WTC11 (cell line): ENCODE measurements at regions not wholly inside any gene's neighbourhood (a gene's known extent, or its start where the extent isn't known, plus 50 kb on each side); places are given as distances from the start of the nearest gene placed in this dataset.

Source experiments
- ATAC-seq: fragments of 200-7000 bp; cut with Tn5 transposase; 2 replicates; pipeline ENCODE4 v1.10.0; 2021; ENCODE audit warnings: mild to moderate bottlenecking, moderate library complexity
- CTCF ChIA-PET: fragments of 300-600 bp; sonication (Branson Sonifier 250); formaldehyde crosslinking; loops from one replicate; lab custom pipeline; 2021; ENCODE audit warnings: antibody characterized with exemption; lab: Charles Lee
- POLR2A ChIA-PET: fragments of 350-600 bp; sonication (Branson Sonifier 250); formaldehyde crosslinking; loops from one replicate; lab custom pipeline; 2021; ENCODE audit warnings: antibody characterized with exemption; lab: Charles Lee
- DNase-seq: peaks from one replicate; pipeline ENCODE4 v3.0.0; 2021; ENCODE audit warnings: low spot score
- H3K27ac Mint-ChIP-seq: 2 replicates; pipeline ENCODE4 v1.8.0; 2021; ENCODE audit warnings: mixed read lengths
- H3K27me3 Mint-ChIP-seq: 2 replicates; pipeline ENCODE4 v1.8.0; 2021; ENCODE audit warnings: low read depth, mild to moderate bottlenecking, moderate library complexity, mixed read lengths
- H3K36me3 Mint-ChIP-seq: 2 replicates; pipeline ENCODE4 v1.8.0; 2021; ENCODE audit warnings: mixed read lengths
- H3K4me1 Mint-ChIP-seq: 2 replicates; pipeline ENCODE4 v1.8.0; 2022; ENCODE audit warnings: mixed read lengths
- H3K4me3 Mint-ChIP-seq: 2 replicates; pipeline ENCODE4 v1.8.0; 2021; ENCODE audit warnings: mild to moderate bottlenecking, moderate library complexity, mixed read lengths
- H3K9me3 Mint-ChIP-seq: 2 replicates; pipeline ENCODE4 v1.8.0; 2021; ENCODE audit warnings: mixed read lengths
- ATF3 ChIP-seq: sonication (generic); formaldehyde crosslinking; conservative IDR thresholded peaks from 2 replicates; pipeline ENCODE4 v1.8.1; 2022; ENCODE audit warnings: mild to moderate bottlenecking, missing genetic modification reagents
- ATF6 ChIP-seq: sonication (generic); formaldehyde crosslinking; IDR thresholded peaks from 2 replicates; pipeline ENCODE4 v1.8.1; 2023; ENCODE audit warnings: mild to moderate bottlenecking, missing genetic modification reagents
- CREB1 ChIP-seq: sonication (generic); formaldehyde crosslinking; IDR thresholded peaks from 2 replicates; pipeline ENCODE4 v1.8.0; 2023; ENCODE audit warnings: mild to moderate bottlenecking, missing genetic modification reagents
- ESRRA ChIP-seq: sonication (generic); formaldehyde crosslinking; IDR thresholded peaks from 2 replicates; pipeline ENCODE4 v1.8.1; 2022; ENCODE audit warnings: mild to moderate bottlenecking, missing genetic modification reagents, borderline replicate concordance
- ETV6 ChIP-seq: sonication (generic); formaldehyde crosslinking; IDR thresholded peaks from 2 replicates; pipeline ENCODE4 v1.8.1; 2022; ENCODE audit warnings: mild to moderate bottlenecking, missing genetic modification reagents
- FOXJ3 ChIP-seq: sonication (generic); formaldehyde crosslinking; IDR thresholded peaks from 2 replicates; pipeline ENCODE4 v1.9.0; 2021; ENCODE audit warnings: missing genetic modification reagents, mild to moderate bottlenecking, borderline replicate concordance
- IRF1 ChIP-seq: sonication (generic); formaldehyde crosslinking; IDR thresholded peaks from 2 replicates; pipeline ENCODE4 v1.8.0; 2023; ENCODE audit warnings: missing genetic modification reagents
- JAZF1 ChIP-seq: fragments of 250-450 bp; sonication (Bioruptor Pico); IDR thresholded peaks from 2 replicates; pipeline ENCODE4 v1.9.0; 2021; ENCODE audit warnings: moderate library complexity, mild to moderate bottlenecking, inconsistent platforms
- JUN ChIP-seq: sonication (generic); formaldehyde crosslinking; IDR thresholded peaks from 2 replicates; pipeline ENCODE4 v1.8.0; 2023; ENCODE audit warnings: mild to moderate bottlenecking, missing genetic modification reagents
- MAX ChIP-seq: sonication (generic); formaldehyde crosslinking; IDR thresholded peaks from 2 replicates; pipeline ENCODE4 v1.8.0; 2022; ENCODE audit warnings: mild to moderate bottlenecking, missing genetic modification reagents
- PRRX2 ChIP-seq: fragments of 250-450 bp; sonication (Bioruptor Pico); IDR thresholded peaks from 2 replicates; pipeline ENCODE4 v1.8.0; 2021; ENCODE audit warnings: mild to moderate bottlenecking
- RORB ChIP-seq: fragments of 250-450 bp; sonication (Bioruptor Pico); IDR thresholded peaks from 2 replicates; pipeline ENCODE4 v1.9.0; 2021; ENCODE audit warnings: mild to moderate bottlenecking
- SMAD4 ChIP-seq: sonication (generic); formaldehyde crosslinking; IDR thresholded peaks from 2 replicates; pipeline ENCODE4 v1.8.0; 2022; ENCODE audit warnings: mild to moderate bottlenecking, missing genetic modification reagents
- TCF7 ChIP-seq: sonication (generic); formaldehyde crosslinking; IDR thresholded peaks from 2 replicates; pipeline ENCODE4 v1.8.0; 2022; ENCODE audit warnings: mild to moderate bottlenecking, low read depth, missing genetic modification reagents, moderate library complexity
- TEAD1 ChIP-seq: sonication (generic); formaldehyde crosslinking; IDR thresholded peaks from 2 replicates; pipeline ENCODE4 v1.8.0; 2022; ENCODE audit warnings: mild to moderate bottlenecking, missing genetic modification reagents
- TEAD4 ChIP-seq: sonication (generic); formaldehyde crosslinking; IDR thresholded peaks from 2 replicates; pipeline ENCODE4 v1.8.0; 2022; ENCODE audit warnings: mild to moderate bottlenecking, missing genetic modification reagents
- USF1 ChIP-seq: sonication (generic); formaldehyde crosslinking; IDR thresholded peaks from 2 replicates; pipeline ENCODE4 v1.8.0; 2022; ENCODE audit warnings: mild to moderate bottlenecking, missing genetic modification reagents
- ZNF281 ChIP-seq: sonication (generic); formaldehyde crosslinking; IDR thresholded peaks from 2 replicates; pipeline ENCODE4 v1.8.0; 2023; ENCODE audit warnings: mild to moderate bottlenecking, missing genetic modification reagents
- ZNF512 ChIP-seq: sonication (generic); formaldehyde crosslinking; IDR thresholded peaks from 2 replicates; pipeline ENCODE4 v1.8.1; 2022; ENCODE audit warnings: missing genetic modification reagents, borderline replicate concordance
- ZSCAN18 ChIP-seq: fragments of 250-450 bp; sonication (Bioruptor Pico); IDR thresholded peaks from 2 replicates; pipeline ENCODE4 v2.1.2; 2022; ENCODE audit warnings: mild to moderate bottlenecking, moderate library complexity

GRCh38 chrY:14238277-14238676 is 182.2 kb downstream of the VCY1B start:
- Mint-ChIP-seq H3K9me3 (no peaks in the 10 kb centered on the region; the same call in 1 of the 2 replicates), H3K27me3 (peaks cover 13% of the 10 kb centered on the region), H3K27ac (no peak overlapping the region), H3K4me1 (no peaks in the 10 kb centered on the region), H3K36me3 (no peaks in the 10 kb centered on the region), H3K4me3 (no peak overlapping the region)
- ChIA-PET CTCF (no interaction called here), POLR2A (no interaction called here)
- ATAC-seq (no peak), DNase-seq (no peak)
- TF ChIP-seq ZSCAN18 (CRISPR knock-in tag) (no peak), ATF6 (CRISPR knock-in tag) (no peak), ZNF281 (CRISPR knock-in tag) (no peak), TEAD1 (CRISPR knock-in tag) (no peak), TEAD4 (no peak), JUN (CRISPR knock-in tag) (no peak), SMAD4 (CRISPR knock-in tag) (no peak), USF1 (CRISPR knock-in tag) (no peak), FOXJ3 (CRISPR knock-in tag) (no peak), ESRRA (CRISPR knock-in tag) (no peak), JAZF1 (CRISPR knock-in tag) (no peak), TCF7 (CRISPR knock-in tag) (no peak), ETV6 (CRISPR knock-in tag) (no peak), ZNF512 (CRISPR knock-in tag) (no peak)

- no peak for ATAC-seq
- no peaks in the 10 kb centered on the region for H3K27me3 Mint-ChIP-seq
- no peak for TF ChIP-seq MAX
- TF ChIP-seq RORB (CRISPR knock-in tag): no peak
- no peak for TF ChIP-seq CREB1 (CRISPR knock-in tag)
- TF ChIP-seq ATF3 (CRISPR knock-in tag): no peak
- TF ChIP-seq PRRX2 (CRISPR knock-in tag): no peak
- no peak for TF ChIP-seq ETV6 (CRISPR knock-in tag)
- no peak for TF ChIP-seq IRF1
- TF ChIP-seq, all 79 proteins: peak for 0
- H3K36me3 Mint-ChIP-seq: no peaks in the 10 kb centered on the region
- H3K4me1 Mint-ChIP-seq: 0 out of 2 replicates have a peak, but pooled peaks cover 3% of the 10 kb centered on the region
- DNase-seq: no peak
- no peak overlapping the region for H3K4me3 Mint-ChIP-seq
- CTCF ChIA-PET: no interaction called here
- H3K9me3 Mint-ChIP-seq: no peaks in the 10 kb centered on the region
- H3K27ac Mint-ChIP-seq: no peak overlapping the region
- POLR2A ChIA-PET: no interaction called here
Observed at GRCh38 chrY:14246948-14247347, 190.9 kb downstream of the VCY1B start.
